Stimulated activated CD4-positive, alpha-beta T cell treated with anti-CD3 and anti-CD28 coated beads, Interleukin-15, amount 100 ng/mL, for 24 hours (primary cell): ENCODE measurements at regions not wholly inside any gene's neighbourhood (a gene's known extent, or its start where the extent isn't known, plus 50 kb on each side); places are given as distances from the start of the nearest gene placed in this dataset.
"Not testable (repeated sequence)": the region's sequence is repeated elsewhere in the genome, so short reads cannot be mapped to it uniquely, and the experiment has no call there.

Experiments used
- DNase-seq: peaks from one replicate; pipeline ENCODE4 v3.0.0-alpha.2; 2020

DNA sequence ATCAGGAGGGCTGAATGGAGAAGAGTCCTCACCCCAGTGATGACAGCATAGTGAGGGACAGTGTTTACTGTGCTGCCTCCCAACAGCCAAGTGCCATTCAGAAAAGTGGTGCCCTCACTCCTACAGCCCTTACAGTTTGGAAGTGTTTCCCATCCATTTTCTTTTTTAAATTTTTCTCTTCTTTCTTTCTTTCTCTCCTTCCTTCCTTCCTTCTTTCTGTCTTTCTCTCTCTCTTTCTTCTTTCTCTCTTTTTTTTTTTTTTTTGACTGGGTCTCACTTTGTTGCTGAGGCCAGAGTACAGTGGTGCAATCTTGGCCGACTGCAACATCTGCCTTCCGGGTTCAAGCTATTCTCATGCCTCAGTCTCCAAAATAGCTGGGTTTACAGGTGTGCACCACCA lies 755.3 kb downstream of the UQCRFS1 start:
- no peak for DNase-seq

DNA sequence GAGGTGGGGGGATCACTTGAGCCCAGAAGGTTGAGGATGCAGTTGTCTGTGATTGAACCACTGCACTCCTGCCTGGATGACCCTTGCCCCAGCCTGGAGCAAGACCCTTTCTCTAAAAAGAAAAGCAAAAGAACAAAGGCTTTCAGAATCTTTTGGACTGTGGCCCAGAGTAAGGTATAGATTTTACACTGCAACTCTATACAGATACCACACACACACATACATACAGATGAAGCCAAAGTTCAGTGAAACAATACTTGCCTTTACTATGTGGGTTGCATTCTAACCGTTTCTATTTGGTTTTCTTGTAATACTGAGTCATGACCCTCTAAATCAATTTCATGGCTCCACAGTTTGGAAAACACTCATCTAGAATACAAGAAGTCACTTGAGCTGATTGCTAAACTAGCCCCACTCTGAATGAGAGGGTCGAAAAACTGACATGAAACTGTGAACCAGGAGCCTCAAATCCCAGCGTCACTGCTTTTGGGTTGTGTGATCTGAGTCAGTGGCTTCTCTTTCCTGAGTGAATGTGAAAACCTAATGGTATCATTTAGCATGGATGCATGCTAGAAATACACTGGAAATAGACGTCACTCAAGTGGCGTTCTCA lies 756.1 kb downstream of the UQCRFS1 start:
- DNase-seq = no peak

DNA sequence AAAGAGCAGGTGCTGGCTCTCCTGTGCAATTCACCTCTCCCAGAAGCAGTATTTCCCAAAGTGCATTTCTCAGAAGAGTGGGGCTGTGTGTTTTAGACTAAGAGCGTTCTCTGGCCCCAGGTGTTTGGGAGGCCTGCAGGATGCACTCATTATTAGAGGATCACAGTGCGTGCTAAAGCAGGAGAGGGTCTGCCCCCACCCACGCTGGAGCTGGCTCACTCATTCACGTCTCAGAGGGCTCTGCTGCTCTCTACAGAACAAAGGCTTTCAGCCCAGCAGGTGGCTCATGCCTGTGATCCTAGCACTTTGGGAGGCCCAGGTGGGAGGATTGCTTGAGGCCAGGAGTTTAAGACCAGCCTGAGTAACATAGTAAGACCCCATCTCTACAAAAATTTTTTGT lies 756.7 kb downstream of the UQCRFS1 start:
- DNase-seq = peak; percentile 30

DNA sequence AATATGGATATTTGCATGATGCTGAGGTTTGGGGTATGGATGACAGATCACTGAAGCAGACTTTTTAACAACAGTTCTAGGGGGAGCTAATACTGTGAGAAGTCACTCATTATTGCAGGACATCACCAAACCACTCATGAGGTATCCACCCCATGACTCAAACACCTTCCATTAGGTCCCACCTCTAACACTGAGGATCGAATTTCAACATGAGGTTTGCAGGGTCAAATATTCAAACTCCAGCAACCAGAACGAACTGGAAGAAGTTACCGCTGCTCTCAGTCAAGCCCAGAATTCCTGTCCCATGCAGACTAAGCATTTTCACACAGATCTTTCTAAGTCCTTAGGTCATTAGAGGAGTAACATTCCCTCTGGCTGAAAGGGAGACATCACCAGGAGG lies 758.9 kb downstream of the UQCRFS1 start:
- DNase-seq = no peak

DNA sequence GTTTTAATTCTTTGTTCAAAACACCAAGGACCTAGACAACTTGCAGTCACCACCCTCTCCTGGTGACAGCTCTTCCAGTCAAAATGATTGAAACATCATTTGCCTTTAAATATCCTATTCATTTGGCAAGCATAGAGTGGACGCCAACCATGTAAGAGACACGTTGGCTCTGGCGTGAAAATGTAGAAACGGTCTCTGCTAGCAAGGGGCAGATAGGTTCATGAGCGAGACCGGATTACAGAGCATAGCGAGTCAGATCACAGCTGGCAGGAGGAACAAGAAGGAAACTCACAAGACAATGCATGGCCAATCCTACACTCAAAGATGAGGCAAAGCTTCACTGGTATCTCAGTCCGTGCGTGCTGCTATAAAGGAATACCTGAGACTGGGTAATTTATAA lies 759.5 kb downstream of the UQCRFS1 start:
- no peak for DNase-seq

DNA sequence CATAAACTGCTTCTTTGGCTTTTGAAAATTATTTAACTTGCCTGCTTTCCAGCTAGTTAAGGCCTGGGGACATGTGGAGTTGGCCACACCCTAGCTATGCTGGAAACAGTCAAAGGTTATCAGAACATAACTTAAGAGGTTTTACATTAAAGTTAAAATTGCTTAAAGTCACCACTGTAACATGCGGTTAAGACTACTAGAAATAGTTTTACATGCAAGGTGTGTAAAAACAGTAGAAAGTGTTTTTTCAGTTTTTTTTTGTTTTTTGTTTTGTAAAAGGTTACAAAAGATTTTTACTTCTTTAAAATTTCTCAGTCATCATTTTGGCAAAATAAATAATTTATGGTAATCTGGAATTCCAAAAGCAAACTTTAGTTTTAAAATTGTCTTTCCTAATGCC lies 763.1 kb downstream of the UQCRFS1 start:
- no peak for DNase-seq

DNA sequence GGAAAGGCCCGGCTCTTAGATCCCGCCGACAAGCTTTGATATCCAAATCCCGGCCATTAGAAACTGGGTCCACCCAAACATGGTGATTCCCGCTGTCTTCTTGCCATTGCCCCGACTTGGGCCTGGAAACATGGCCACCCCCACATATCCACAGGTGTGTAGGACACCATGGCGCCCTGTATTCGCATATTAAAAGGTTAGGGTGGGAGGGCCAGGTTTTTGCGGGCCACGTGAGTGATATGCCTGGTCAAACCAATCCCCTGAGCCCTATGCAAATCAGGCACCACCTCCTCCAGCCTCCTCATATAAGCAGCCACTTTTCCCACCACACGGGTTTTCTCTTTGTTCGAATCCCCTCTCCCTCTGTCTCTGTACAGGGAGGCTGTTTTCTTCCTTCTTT lies 766.4 kb downstream of the UQCRFS1 start:
- DNase-seq = no peak

DNA sequence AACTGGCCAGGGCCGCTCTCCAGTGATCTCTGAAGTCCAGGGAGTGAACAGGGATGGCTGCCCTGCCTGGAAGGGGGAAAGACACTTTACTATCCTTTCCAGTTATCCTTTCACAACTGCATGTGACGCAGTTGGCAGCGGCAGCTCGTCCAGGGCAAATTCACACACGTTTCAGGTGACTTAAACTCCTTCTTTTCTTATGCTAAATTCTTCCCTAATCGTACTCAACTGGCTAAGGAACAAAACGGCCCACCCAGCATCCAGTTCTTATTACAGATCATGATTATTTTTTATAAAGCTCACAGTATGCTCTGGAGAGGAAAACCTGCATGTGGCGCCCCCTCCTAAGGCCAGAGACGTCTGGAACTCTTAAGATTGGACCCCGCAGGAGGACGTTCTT lies 767.1 kb downstream of the UQCRFS1 start:
- no peak for DNase-seq

DNA sequence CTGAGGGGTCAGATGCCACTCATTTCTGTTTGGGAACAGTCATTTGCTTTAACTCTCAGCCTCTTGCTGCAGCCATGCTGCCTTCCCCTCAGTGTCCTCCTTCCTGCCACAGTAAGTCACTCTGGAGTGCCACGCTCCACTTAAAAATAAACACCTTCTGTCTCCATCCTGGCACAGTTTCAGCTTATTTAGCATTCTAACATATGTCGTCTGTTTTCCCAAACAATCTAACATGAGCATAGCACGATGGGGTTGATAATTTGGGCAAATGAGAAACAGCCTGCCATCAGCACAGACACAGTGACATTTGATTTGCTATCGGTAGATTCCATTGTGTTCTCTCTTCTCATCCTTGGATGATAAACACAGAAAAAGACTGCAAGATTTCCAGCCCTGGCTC lies 768.6 kb downstream of the UQCRFS1 start:
- DNase-seq = no peak

DNA sequence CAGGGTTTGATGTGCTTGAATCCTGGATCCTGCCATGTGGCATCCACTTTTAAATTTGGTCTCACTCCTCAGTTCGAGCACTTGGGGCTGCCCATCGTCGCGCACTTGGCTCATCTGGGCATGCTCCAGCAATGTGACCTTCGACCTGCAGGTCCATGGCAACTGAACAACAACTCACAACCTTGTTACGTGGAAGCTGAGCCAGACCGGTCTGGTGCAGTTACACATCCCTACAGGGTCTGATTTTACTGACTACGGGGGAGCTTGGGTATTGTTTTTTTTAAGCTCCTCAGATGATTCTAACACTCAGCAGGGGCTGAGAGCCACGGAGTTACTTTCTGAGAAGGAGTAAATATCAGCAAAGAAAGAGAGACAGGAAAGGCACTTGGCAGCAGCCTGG lies 769.6 kb downstream of the UQCRFS1 start:
- DNase-seq = no peak

DNA sequence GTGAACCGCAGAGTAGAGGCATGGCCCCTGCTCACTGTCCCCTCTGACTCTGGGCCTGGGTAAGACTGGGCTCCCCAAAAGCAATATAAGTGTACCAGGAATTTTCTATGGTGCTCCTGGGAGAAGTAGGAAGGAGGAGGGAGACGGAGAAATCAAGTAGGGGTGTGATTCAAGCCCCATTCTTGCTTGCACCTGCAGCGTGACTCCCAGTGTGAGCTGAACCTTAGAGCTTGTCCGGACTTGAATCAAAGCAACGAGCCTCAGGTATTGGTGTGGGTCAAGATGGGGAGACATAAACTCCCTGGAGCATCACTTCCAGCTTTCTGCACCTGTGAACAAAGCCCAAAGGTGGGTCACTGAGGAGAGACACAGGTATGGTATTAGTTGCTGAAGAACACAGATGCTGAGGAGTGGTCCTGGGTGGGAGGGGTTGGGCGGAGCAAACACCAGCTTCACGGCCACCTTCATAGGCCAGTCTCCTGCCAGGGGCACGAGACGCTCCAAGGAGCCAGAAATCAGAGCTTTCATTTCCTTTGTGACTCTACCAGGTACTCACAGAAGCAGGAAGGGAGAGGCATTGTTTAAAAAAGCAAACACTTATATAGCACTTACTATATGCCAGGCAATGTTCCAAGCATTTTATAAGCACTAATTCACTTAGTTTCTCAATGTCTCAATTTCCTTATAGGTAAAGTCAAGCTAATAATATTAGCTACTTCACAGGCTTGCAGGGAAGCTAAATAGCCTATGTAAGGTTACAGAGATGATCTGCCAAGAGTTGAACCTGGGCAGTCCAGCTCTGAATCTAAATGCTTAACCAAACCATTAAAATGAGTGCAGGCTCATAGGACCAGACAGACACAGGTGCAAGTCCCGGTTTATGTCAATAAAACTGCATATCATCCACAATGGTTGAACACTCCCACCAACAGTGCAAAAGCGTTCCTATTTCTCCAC lies 775.3 kb downstream of the UQCRFS1 start:
- no peak for DNase-seq

DNA sequence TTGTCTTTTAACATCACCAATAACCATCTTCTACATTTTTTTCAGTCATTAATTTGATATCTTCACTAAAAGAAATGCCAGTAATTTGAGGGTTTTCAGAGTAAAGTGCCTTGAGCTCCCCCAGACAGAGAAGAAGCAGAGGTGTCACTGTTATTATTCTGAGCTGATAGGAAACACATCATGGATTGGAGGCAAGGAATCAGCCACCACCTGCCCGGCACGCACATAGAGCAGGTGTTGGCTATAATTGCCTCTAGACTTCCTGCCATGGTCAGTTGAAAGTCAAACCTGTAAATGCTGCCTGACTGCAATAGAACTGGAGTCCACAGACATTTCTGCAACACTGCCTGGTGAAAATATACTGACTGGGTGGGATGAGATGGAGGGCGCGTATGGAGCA lies 776.6 kb downstream of the UQCRFS1 start:
- DNase-seq = no peak

DNA sequence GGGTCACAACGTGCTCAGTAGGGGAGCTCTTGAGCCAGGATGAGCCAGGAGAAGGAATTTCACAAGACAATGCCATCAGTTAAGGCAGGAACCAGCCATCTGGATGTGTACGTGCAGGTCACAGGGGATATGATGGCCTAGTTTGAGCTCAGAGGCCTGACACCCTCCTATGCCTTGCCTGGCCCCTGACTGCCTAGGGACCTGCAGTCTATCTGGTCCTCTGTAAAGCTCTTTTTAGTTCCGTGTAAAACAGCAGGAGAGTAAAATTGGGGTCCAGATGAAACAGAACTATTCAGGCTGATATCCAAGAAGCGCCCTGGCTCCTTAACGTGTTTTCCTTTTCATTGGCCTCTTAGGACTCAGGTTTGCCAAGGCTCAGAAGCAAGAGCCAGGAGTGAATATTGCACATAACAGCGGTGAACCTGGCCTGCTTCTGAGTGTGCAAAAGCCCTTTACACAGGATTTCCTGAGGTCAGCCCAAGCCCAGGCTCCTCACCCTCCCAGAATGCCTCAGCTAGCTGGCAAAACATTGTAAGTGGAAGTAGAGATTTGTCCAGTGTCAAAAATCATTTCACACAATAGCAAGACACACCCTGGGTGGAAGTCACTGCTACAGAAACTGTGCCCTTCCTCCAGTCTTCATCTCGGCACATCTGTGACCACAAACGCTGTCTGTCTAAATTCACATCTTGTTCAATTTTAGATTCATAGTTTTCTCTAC lies 777.2 kb downstream of the UQCRFS1 start:
- DNase-seq = no peak

DNA sequence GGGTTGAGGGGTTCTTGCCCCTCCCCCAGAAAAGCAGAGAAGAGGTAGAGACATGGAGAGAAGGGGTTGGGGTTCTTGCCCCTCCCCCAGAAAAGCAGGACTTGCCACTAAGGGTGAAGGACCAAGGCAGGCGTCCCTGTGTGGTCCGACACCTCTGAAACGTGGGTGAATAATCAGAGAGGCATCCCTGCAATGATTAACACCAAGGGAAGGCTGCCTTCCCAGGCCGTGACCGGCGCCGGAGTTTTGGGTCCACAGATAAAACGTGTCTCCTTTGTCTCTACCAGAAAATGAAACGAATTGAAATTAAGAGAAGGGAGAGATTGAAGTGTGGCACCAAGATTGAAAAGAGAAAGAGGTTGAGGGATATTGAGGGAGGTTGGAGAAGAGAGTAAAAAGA lies 778.2 kb downstream of the UQCRFS1 start:
- not testable (repeated sequence) for DNase-seq

DNA sequence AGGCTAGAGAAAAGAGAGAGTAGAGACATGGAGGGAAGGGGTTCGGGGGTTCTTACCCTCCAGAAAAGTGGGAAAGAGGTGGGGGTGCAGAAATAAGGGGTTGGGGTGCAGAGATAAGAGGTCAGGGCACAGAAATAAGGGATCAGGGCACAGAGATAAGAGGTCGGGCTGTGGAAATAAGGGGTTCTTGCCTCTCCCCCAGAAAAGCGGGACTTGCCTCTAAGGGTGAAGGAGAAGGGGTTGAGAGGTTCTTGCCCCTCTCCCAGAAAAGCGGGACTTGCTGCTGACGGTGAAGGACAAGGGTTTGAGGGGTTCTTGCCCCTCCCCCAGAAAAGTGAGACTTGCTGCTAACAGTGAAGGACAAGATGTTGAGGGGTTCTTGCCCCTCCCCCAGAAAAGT lies 778.6 kb downstream of the UQCRFS1 start:
- not testable (repeated sequence) for DNase-seq

DNA sequence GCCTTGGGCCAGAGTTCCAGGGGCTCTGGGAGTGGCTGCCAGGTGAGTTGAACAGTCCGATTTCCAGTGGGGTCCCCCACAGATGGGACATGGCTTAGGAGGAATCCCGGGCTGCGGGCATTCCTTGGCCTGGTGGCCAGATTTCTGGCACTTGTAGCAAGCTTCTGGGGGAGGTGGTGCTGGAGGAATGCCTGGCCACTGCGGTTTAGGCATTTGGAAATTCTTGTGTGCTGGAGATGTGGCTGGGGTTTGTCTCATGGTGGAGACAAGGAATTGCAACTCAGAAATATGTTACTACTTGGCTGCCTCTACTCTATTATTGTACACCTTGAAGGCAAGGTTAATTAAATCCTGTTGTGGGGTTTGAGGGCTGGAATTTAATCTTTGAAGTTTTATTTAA lies 779.8 kb downstream of the UQCRFS1 start:
- not testable (repeated sequence) for DNase-seq

DNA sequence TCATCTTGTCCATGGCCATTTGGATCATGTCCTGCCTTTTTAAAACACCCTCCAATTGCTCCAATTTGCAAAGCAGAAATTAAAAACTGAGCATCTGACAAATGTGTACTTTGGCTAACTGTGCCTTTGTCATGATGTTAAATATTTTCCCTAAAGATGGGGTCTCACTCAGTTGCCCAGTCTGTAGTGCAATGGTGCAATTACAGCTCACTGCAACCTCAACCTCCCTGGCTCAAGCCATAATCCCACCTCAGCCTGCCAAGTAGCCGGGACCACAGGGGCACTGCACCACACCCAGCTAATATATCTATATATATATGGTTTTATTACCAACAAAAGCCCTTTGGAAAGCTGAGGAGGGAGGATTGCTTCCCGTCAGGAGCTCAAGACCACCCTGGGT lies 782.7 kb downstream of the UQCRFS1 start:
- DNase-seq = no peak

DNA sequence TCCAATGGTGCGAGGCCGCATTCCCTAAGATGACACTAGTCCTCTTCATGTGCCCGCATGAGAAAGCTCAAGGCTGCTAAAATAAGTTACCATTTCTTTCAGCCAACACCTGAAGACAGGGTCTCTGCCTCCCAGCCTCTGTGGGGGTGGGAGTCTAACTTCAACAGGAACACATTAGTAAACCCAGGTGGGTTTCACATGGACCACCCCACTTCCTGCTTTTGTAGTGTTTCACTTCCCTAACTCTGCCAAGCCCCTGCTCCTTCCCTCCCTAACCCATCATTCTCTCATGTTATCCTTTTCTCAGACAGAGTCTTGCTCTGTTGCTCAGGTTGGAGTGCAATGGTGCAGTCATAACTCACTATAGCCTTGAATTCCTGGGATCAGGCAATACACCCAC lies 783.6 kb downstream of the UQCRFS1 start:
- no peak for DNase-seq

DNA sequence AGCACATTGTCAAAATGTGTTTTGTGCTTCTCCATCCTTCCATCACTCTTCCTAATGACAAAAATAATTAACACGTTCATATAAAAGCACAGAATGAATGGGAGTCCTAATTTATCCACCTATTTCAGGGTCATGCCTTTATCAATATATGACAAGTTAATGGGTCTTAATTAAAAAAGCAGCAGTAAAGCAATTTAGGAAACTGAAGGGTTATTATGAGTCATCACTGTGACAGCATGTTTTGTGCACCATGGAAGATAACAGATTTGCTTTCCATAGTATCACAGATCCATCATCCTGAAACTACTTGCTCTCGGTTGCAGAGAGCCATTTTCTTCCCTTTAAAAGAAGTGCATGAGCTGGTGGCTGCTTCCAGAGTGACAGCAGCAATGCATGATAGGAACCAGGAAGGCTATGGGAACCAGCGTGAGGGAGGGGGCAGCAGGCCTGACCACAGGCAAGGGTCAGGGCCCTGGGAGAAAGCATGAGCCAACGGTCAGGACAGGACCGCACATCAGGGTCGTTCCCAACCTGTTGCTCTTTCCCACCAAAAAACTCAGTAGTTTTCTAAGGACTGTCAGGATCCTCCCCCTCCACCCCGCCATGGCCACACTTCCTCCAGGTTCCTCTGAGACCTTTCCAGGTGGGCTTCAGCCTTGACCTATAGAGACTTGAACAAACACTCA lies 784.1 kb downstream of the UQCRFS1 start:
- DNase-seq = no peak

DNA sequence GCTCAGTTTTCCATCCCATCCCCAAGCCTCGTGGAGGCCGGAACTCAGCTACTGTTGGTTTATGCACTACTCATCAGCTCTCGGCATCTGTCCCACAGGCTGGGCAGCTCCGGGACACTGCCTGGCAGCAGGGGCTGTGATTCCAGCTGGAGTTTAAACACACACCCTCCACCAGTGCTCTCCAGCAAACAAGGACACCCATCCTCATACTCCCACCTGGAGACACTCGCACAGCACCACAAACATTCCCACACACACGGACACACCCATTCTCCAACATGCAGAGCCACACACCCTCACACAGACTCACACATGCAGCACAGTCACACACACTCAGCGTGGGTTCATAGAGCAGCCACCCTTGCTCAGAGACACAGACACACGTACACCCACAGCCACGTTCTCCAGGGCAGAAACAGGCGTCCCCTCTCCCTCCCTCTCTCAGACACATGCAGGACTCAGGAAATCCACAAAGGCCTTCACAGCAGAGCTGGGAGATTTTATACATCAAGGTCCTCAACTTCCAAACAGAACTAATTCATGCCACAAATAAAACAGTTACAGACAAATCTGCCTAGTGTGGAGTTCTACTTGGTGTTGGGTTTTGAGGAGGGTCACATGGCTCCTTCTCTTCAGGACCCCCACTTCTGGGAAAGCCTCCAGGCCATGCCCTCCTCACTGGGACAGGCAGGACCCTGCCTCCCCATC lies 785.4 kb downstream of the UQCRFS1 start:
- no peak for DNase-seq

DNA sequence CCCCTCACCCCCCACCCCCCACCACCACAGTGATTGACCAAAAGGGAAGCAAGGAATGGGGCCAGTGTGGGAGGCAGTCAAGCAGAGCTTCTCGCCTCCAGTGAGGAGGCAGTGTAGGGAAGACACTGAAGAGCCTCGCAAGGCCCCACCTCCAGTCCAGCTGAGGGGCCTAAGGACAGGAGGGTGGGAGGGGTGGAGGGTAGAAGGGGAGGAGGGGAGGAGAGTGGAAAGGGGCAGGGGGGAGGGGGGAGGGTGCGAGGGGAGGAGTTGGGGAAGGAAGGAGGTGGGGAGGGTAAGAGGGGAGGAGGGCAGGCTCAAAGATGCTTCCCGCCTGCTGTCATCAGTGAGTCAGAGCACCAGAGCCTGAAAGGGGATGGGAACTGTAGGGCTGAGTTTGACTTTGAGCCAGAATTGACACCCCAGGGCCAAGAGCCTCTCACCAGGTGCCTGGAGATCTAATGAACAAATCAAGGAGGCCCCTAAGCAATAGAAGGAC lies 786.2 kb downstream of the UQCRFS1 start:
- no peak for DNase-seq

DNA sequence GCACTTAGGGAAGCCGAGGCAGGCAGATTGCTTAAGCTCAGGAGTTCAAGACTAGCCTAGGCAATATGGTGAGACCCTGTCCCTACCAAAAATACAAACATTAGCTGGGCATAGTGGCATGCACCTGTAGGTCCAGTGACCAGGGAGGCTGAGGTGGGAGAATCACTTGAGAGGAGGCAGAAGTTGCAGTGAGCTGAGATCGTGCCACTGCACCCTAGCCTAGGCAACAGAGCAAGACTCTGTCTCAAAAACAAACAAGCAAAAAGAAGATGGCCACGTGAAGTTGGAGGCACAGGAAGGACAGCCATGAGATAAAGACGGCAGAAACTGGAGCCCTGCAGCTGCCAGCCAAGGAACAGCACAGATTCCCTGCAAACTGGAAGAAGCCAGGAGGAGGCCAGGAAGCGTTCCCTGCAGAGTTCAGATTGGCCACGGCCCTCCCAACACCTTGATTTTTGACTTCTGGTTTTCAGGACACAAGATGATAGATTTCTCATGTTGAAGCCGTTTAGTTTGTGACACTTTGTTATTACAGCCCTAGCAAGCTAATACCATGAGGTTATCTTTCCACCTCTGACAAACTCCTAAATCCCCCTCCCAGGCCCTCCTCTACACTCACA lies 786.7 kb downstream of the UQCRFS1 start:
- no peak for DNase-seq
